B cell (primary cell): ENCODE measurements at regions not wholly inside any gene's neighbourhood (a gene's known extent, or its start where the extent isn't known, plus 50 kb on each side); places are given as distances from the start of the nearest gene placed in this dataset.

Experiments
- ATAC-seq: fragments of 200-7000 bp; cut with Tn5 transposase; one replicate; pipeline ENCODE4 v1.10.0; 2021; ENCODE audit warnings: low read depth, mild to moderate bottlenecking, moderate number of reproducible peaks, moderate library complexity
- CTCF ChIA-PET: fragments of 350-600 bp; sonication (Branson Sonifier 250); formaldehyde crosslinking; loops from one replicate; lab custom pipeline; 2021; ENCODE audit warnings: antibody characterized with exemption, inconsistent platforms; lab: Charles Lee
- POLR2A ChIA-PET: fragments of 350-600 bp; sonication (Branson Sonifier 250); formaldehyde crosslinking; loops from one replicate; lab custom pipeline; 2021; ENCODE audit warnings: antibody characterized with exemption; lab: Charles Lee
- DNase-seq: peaks from one replicate; pipeline ENCODE4 v3.0.0; 2013
- H2AFZ ChIP-seq: 2 replicates; pipeline ENCODE4 v1.6.1; 2012; ENCODE audit warnings: mild to moderate bottlenecking, low read depth, low read length; ENCODE audit not compliant: insufficient read depth, poor library complexity, severe bottlenecking
- H3K27ac ChIP-seq, 2 donors: 1 replicate in 1 of 2; 2 replicates in 1 of 2; pipeline ENCODE4 v1.5.1; 2012 to 2013; ENCODE audit warnings: low read length in 2 of 2, mild to moderate bottlenecking in 2 of 2, moderate library complexity in 1 of 2
- H3K27me3 ChIP-seq, 4 experiments: fragments of 200-600 bp in 1 of 4; sonication (generic) in 1 of 4; replicated peaks in 1 of 4; 1 replicate in 2 of 4; 2 replicates in 2 of 4; pipeline versions ENCODE4 v1.6.1 to v1.7.0; 2013 to 2016; ENCODE audit warnings: low read length in 3 of 4, mild to moderate bottlenecking in 2 of 4, mixed read lengths in 1 of 4, moderate library complexity in 1 of 4; ENCODE audit not compliant: insufficient read depth in 4 of 4, control insufficient read depth in 3 of 4; ENCODE audit errors: control extremely low read depth in 1 of 4
- H3K36me3 ChIP-seq, 2 experiments: replicated peaks in 1 of 2; 1 replicate in 1 of 2; 2 replicates in 1 of 2; pipeline versions ENCODE4 v1.6.1 to v1.7.1; 2013; ENCODE audit warnings: low read length in 1 of 2; ENCODE audit not compliant: insufficient read depth in 2 of 2, control insufficient read depth in 1 of 2; ENCODE audit errors: control extremely low read depth in 1 of 2, extremely low read depth in 1 of 2
- H3K4me1 ChIP-seq, 2 donors: fragments of 200-600 bp in 1 of 2; sonication (generic) in 1 of 2; 1 replicate in 1 of 2; 2 replicates in 1 of 2; pipeline versions ENCODE4 v1.5.1 to v1.6.1; 2013 to 2017; ENCODE audit warnings: low read length in 2 of 2; ENCODE audit not compliant: control insufficient read depth in 2 of 2, insufficient read depth in 2 of 2
- H3K4me2 ChIP-seq: replicated peaks from 2 replicates; pipeline ENCODE3; 2012; ENCODE audit warnings: mild to moderate bottlenecking, low read depth, low read length; ENCODE audit not compliant: poor library complexity, severe bottlenecking
- H3K4me3 ChIP-seq, 5 experiments: fragments of 200-600 bp in 1 of 5; sonication (generic) in 1 of 5; 1 replicate in 3 of 5; 2 replicates in 2 of 5; pipeline versions ENCODE4 v1.5.1 to v1.7.0; 2011 to 2016; ENCODE audit warnings: low read length in 4 of 5, mild to moderate bottlenecking in 4 of 5, low read depth in 2 of 5, control low read depth in 1 of 5, moderate library complexity in 1 of 5; ENCODE audit not compliant: insufficient read depth in 1 of 5; ENCODE audit errors: control extremely low read depth in 1 of 5, extremely low read depth in 1 of 5
- H3K79me2 ChIP-seq: fragments of 200-600 bp; sonication (generic); one replicate; pipeline ENCODE4 v1.6.0; 2016; ENCODE audit warnings: low read length; ENCODE audit not compliant: control insufficient read depth, insufficient read depth
- H3K9ac ChIP-seq: fragments of 200-600 bp; sonication (generic); 2 replicates; pipeline ENCODE4 v1.6.1; 2017; ENCODE audit warnings: mild to moderate bottlenecking, low read length, moderate library complexity
- H3K9me3 ChIP-seq, 3 donors: one replicate each; pipeline versions ENCODE4 v1.6.1 to v1.7.1; 2013; ENCODE audit warnings: low read length in 2 of 3; ENCODE audit not compliant: control insufficient read depth in 2 of 3, insufficient read depth in 1 of 3; ENCODE audit errors: control extremely low read depth in 1 of 3
- H4K20me1 ChIP-seq: 2 replicates; pipeline ENCODE4 v1.6.0; 2012; ENCODE audit warnings: mild to moderate bottlenecking, low read length; ENCODE audit not compliant: insufficient read depth, control insufficient read depth, poor library complexity, severe bottlenecking
- H3K27ac Mint-ChIP-seq: one replicate; pipeline ENCODE4 v1.8.0; 2021; ENCODE audit warnings: mixed read lengths
- H3K27me3 Mint-ChIP-seq: one replicate; pipeline ENCODE4 v1.8.0; 2021; ENCODE audit warnings: mixed read lengths
- H3K4me1 Mint-ChIP-seq: one replicate; pipeline ENCODE4 v1.8.0; 2021; ENCODE audit warnings: mixed read lengths
- H3K4me3 Mint-ChIP-seq: one replicate; pipeline ENCODE4 v1.8.0; 2021; ENCODE audit warnings: mixed read lengths
- H3K9me3 Mint-ChIP-seq: one replicate; pipeline ENCODE4 v1.8.0; 2022; ENCODE audit warnings: mixed read lengths; ENCODE audit not compliant: insufficient read depth
- EZH2 ChIP-seq: IDR thresholded peaks from 2 replicates; pipeline ENCODE4 v1.6.1; 2012; ENCODE audit warnings: borderline replicate concordance, low read depth, mild to moderate bottlenecking, moderate library complexity, low read length; ENCODE audit not compliant: insufficient read depth, poor library complexity, severe bottlenecking
- WGBS: methylation state at CpG from one replicate; pipeline ENCODE4 v1.1.5; 2013; ENCODE audit warnings: missing lambda C conversion rate; ENCODE audit not compliant: insufficient coverage; 5-methylcytosine and 5-hydroxymethylcytosine counted together
- intact Hi-C: fragments of 100-400 bp; cut with micrococcal nuclease; formaldehyde crosslinking; loops from one replicate; pipeline ENCODE4 v1.10.0; 2022
- TF ChIP-seq, protein P1 (sequence below): fragments of 200-600 bp; IDR thresholded peaks from one replicate; pipeline ENCODE4 v1.8.0; 2022; ENCODE audit warnings: antibody characterized with exemption, mild to moderate bottlenecking

DNA sequence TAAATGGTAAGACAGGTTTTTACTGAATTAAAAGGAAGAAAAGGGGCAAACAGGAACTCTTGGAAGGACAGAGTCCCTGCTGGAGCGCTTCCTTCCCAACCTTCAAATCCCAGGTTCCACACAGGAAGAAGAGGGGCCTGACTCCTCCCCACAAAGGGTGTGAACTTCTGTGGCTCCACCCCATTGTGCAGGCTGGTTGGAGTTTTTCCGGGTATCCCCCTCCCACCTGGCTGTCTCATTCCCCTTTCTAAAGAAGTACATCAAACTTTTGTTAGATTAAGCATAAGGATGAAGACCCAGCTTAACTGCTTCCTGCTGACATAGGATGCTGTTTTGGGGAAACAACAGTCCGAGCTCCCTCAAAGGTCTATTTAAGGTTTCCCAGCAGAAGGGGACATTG is 187.7 kb downstream of the FCRL5 start:
- intact Hi-C loops, result no loop called here
- Mint-ChIP-seq H3K27me3 (no peaks in the 10 kb centered on the region), H3K9me3 (no peaks in the 10 kb centered on the region), H3K27ac (no peak overlapping the region), H3K4me3 (no peak overlapping the region), H3K4me1 (no peaks in the 10 kb centered on the region)
- Histone ChIP-seq H3K27ac (no peak overlapping the region), H3K9ac (no peak overlapping the region), H3K79me2 (no peaks in the 10 kb centered on the region), H3K27me3 (no peaks in the 10 kb centered on the region), H4K20me1 (no peaks in the 10 kb centered on the region), H3K4me3 (no peak overlapping the region), H3K4me1 (no peaks in the 10 kb centered on the region), H3K4me2 (no peak overlapping the region), H3K9me3 (no peaks in the 10 kb centered on the region), H3K36me3 (no peaks in the 10 kb centered on the region), H2AFZ (no peak overlapping the region)
- ChIA-PET POLR2A (no interaction called here), CTCF (no interaction called here)
- WGBS, result no CpG with 5 or more reads among the region's 3 CpGs
- ATAC-seq, result no peak
- no peak for DNase-seq
- TF ChIP-seq, protein P1, sequence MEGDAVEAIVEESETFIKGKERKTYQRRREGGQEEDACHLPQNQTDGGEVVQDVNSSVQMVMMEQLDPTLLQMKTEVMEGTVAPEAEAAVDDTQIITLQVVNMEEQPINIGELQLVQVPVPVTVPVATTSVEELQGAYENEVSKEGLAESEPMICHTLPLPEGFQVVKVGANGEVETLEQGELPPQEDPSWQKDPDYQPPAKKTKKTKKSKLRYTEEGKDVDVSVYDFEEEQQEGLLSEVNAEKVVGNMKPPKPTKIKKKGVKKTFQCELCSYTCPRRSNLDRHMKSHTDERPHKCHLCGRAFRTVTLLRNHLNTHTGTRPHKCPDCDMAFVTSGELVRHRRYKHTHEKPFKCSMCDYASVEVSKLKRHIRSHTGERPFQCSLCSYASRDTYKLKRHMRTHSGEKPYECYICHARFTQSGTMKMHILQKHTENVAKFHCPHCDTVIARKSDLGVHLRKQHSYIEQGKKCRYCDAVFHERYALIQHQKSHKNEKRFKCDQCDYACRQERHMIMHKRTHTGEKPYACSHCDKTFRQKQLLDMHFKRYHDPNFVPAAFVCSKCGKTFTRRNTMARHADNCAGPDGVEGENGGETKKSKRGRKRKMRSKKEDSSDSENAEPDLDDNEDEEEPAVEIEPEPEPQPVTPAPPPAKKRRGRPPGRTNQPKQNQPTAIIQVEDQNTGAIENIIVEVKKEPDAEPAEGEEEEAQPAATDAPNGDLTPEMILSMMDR, result no peak
- TF ChIP-seq EZH2, result no peak

DNA sequence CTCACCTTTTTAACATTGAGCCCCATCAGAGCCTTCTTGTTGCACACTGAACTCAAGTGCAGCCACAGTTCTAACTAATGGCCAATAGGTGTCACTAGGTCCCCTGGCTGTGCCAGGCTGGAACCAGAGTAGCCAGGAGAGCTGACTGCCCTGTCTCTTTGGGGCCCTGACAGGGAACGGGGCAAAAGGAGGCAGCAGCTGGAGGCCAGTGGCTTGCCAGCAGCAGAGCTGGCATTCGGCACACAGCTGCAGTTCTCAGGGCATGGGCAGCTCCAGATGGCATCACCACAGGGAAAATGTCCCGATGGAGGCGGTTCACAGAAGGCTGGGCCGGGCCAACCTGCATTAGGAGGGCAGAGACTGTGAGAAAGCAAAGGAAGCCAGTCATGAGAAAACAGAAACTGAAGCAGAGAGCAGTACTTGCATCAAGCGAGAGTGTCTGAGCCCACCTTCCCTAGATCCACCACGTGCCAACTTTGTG is 188.6 kb downstream of the FCRL5 start:
- peak; percentile 64 for ATAC-seq
- H3K9ac ChIP-seq, result no peak overlapping the region
- no peaks in the 10 kb centered on the region for H4K20me1 ChIP-seq
- H3K4me1 ChIP-seq, result no peaks in the 10 kb centered on the region
- no peak for TF ChIP-seq EZH2
- TF ChIP-seq, protein P1, result peak; percentile 70
- WGBS, result 73% methylated on average over 5 of the region's 7 CpGs
- ChIA-PET POLR2A (no interaction called here), CTCF (interaction anchor here (0.6 to 1.2 kb wide), 4 partner anchors 16 to 761 kb away, joined by 3 read pairs; no protein-coding TSS in a partner anchor)
- H3K36me3 ChIP-seq, result no peaks in the 10 kb centered on the region
- Mint-ChIP-seq H3K9me3 (no peaks in the 10 kb centered on the region), H3K27ac (no peak overlapping the region), H3K4me3 (no peak overlapping the region), H3K27me3 (no peaks in the 10 kb centered on the region), H3K4me1 (no peaks in the 10 kb centered on the region)
- no peak overlapping the region for H3K4me3 ChIP-seq
- H3K79me2 ChIP-seq, result no peaks in the 10 kb centered on the region
- intact Hi-C loops, result no loop called here
- peak; percentile 40 for DNase-seq
- no peaks in the 10 kb centered on the region for H3K9me3 ChIP-seq
- H3K27ac ChIP-seq, result no peak overlapping the region
- no peak overlapping the region for H2AFZ ChIP-seq
- no peak overlapping the region for H3K4me2 ChIP-seq
- H3K27me3 ChIP-seq, result no peaks in the 10 kb centered on the region
